ENCODE measurements at regions not wholly inside any gene's neighbourhood (a gene's known extent, or its start where the extent isn't known, plus 50 kb on each side); places are given as distances from the start of the nearest gene placed in this dataset.
"Not testable (repeated sequence)": the region's sequence is repeated elsewhere in the genome, so short reads cannot be mapped to it uniquely, and the experiment has no call there.

GRCh38 chr4:184335520-184335919 is 117.8 kb upstream of the ENPP6 start:
- no peak for DNase-seq

GRCh38 chr4:184333446-184333845 is 115.8 kb upstream of the ENPP6 start:
- DNase-seq: not testable (repeated sequence)

GRCh38 chr4:184331268-184331995 is 113.8 kb upstream of the ENPP6 start:
- no peak for DNase-seq

- DNase-seq: not testable (repeated sequence)
Measured at GRCh38 chr4:184330517-184331094, 112.9 kb upstream of the ENPP6 start.

GRCh38 chr4:184329659-184330400 is 112.2 kb upstream of the ENPP6 start:
- DNase-seq: no peak

GRCh38 chr4:184329235-184329634 is 111.6 kb upstream of the ENPP6 start:
- no peak for DNase-seq

GRCh38 chr4:184328022-184328736 is 110.5 kb upstream of the ENPP6 start:
- no peak for DNase-seq

- no peak for DNase-seq
Measured at GRCh38 chr4:184324939-184325477, 107.3 kb upstream of the ENPP6 start.

GRCh38 chr4:184322328-184323025 is 104.8 kb upstream of the ENPP6 start:
- no peak for DNase-seq

GRCh38 chr4:184320631-184321030 is 103.0 kb upstream of the ENPP6 start:
- no peak for DNase-seq

- no peak for DNase-seq
Measured at GRCh38 chr4:184318852-184319251, 101.2 kb upstream of the ENPP6 start.

GRCh38 chr4:184317234-184317918 is 99.7 kb upstream of the ENPP6 start:
- DNase-seq: no peak

- DNase-seq: no peak
Measured at GRCh38 chr4:184316821-184317220, 99.1 kb upstream of the ENPP6 start.

- no peak for DNase-seq
Measured at GRCh38 chr4:184315675-184316359, 98.1 kb upstream of the ENPP6 start.

GRCh38 chr4:184313702-184314659 is 96.3 kb upstream of the ENPP6 start:
- no peak for DNase-seq

- DNase-seq: no peak
Measured at GRCh38 chr4:184313058-184313581, 95.4 kb upstream of the ENPP6 start.

GRCh38 chr4:184312126-184312525 is 94.5 kb upstream of the ENPP6 start:
- DNase-seq: no peak

GRCh38 chr4:184310881-184311709 is 93.4 kb upstream of the ENPP6 start:
- DNase-seq: no peak

GRCh38 chr4:184310171-184310567 is 92.5 kb upstream of the ENPP6 start:
- no peak for DNase-seq
